Ishikawa (cell line): ENCODE measurements at regions not wholly inside any gene's neighbourhood (a gene's known extent, or its start where the extent isn't known, plus 50 kb on each side); places are given as distances from the start of the nearest gene placed in this dataset.

Experiments
- RAD21 ChIP-seq: IDR thresholded peaks from 2 replicates; pipeline ENCODE4 v1.6.1; 2012; ENCODE audit warnings: low read depth
- TF ChIP-seq, protein P1 (sequence below): IDR thresholded peaks from 2 replicates; pipeline ENCODE4 v1.6.1; 2012

DNA sequence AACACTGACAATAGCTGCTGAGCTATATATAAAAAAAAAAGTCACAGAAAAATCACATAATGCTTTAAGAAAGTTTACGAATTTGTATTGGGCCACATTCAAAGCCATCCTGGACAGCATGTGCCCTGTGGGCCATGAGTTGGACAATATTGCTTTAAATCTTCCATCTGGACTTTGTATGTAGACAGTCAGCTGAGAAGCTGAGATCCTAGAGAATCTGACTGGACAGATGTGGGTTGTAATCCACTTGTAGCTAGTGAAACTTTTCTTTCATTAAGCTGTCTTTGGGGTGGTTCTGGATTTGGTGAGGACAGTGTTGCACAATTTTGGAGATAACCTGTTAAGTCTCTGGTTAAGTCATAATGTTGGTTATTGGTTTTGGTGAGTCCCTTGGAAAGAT lies 824.5 kb downstream of the CCSER2 start:
- TF ChIP-seq RAD21 = no peak
- TF ChIP-seq, protein P1, sequence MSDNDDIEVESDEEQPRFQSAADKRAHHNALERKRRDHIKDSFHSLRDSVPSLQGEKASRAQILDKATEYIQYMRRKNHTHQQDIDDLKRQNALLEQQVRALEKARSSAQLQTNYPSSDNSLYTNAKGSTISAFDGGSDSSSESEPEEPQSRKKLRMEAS = no peak
